Spinal cord (tissue), 9 donors: ENCODE measurements at regions not wholly inside any gene's neighbourhood (a gene's known extent, or its start where the extent isn't known, plus 50 kb on each side); places are given as distances from the start of the nearest gene placed in this dataset.

Experiments
- DNase-seq, 6 donors: peaks; one replicate each; pipeline versions ENCODE4 v3.0.0 to v3.0.0-alpha.2; 2013 to 2015; ENCODE audit warnings: low spot score in 6 of 6, low read depth in 4 of 6
- H3K27ac ChIP-seq: one replicate; pipeline ENCODE4 v1.5.1; 2013; ENCODE audit warnings: low read depth, low read length, control low read depth
- H3K27me3 ChIP-seq: one replicate; pipeline ENCODE4 v1.6.1; 2013; ENCODE audit warnings: low read length; ENCODE audit not compliant: control insufficient read depth, insufficient read depth
- H3K36me3 ChIP-seq: one replicate; pipeline ENCODE4 v1.6.1; 2013; ENCODE audit warnings: low read length; ENCODE audit not compliant: control insufficient read depth, insufficient read depth
- H3K4me1 ChIP-seq: one replicate; pipeline ENCODE4 v1.6.1; 2013; ENCODE audit warnings: low read length; ENCODE audit not compliant: control insufficient read depth, insufficient read depth
- H3K4me3 ChIP-seq: one replicate; pipeline ENCODE4 v1.5.1; 2013; ENCODE audit warnings: low read depth, low read length, control low read depth
- H3K9me3 ChIP-seq: one replicate; pipeline ENCODE4 v1.6.1; 2013; ENCODE audit warnings: low read length; ENCODE audit not compliant: control insufficient read depth, insufficient read depth
- WGBS: methylation state at CpG from one replicate; pipeline ENCODE4 v1.1.5; 2013; ENCODE audit warnings: missing lambda C conversion rate; ENCODE audit not compliant: insufficient coverage; 5-methylcytosine and 5-hydroxymethylcytosine counted together
- donor health status: healthy.

GRCh38 chr1:94736549-94736948 is 83.6 kb upstream of the SLC44A3 start:
- Histone ChIP-seq H3K4me3 (no peak overlapping the region), H3K36me3 (no peaks in the 10 kb centered on the region), H3K27ac (no peak overlapping the region), H3K4me1 (peaks cover 4% of the 10 kb centered on the region), H3K27me3 (no peaks in the 10 kb centered on the region), H3K9me3 (no peaks in the 10 kb centered on the region)
- no peak for DNase-seq
- no CpG with 5 or more reads among the region's 1 CpG for WGBS

- H3K4me3 ChIP-seq = no peak overlapping the region
- no peak for DNase-seq
- no peak overlapping the region for H3K27ac ChIP-seq
- H3K9me3 ChIP-seq = no peaks in the 10 kb centered on the region
- no peaks in the 10 kb centered on the region for H3K36me3 ChIP-seq
- no peaks in the 10 kb centered on the region for H3K27me3 ChIP-seq
- no CpG with 5 or more reads among the region's 2 CpGs for WGBS
- H3K4me1 ChIP-seq = peaks cover 4% of the 10 kb centered on the region
Observed at GRCh38 chr1:94736073-94736472, 84.1 kb upstream of the SLC44A3 start.

- 80% methylated on average over 11 of the region's 20 CpGs for WGBS
- no peak for DNase-seq
Observed at GRCh38 chr1:94734963-94735901, 84.9 kb upstream of the SLC44A3 start.

GRCh38 chr1:94731891-94732290 is 88.3 kb upstream of the SLC44A3 start:
- Histone ChIP-seq H3K36me3 (no peaks in the 10 kb centered on the region), H3K27ac (no peak overlapping the region), H3K9me3 (no peaks in the 10 kb centered on the region), H3K27me3 (no peaks in the 10 kb centered on the region), H3K4me1 (peaks cover 7% of the 10 kb centered on the region), H3K4me3 (no peak overlapping the region)
- no peak for DNase-seq
- WGBS = no CpG with 5 or more reads among the region's 1 CpG

More at GRCh38 chr1:94734963-94735901, 84.9 kb upstream of the SLC44A3 start:
- Histone ChIP-seq H3K9me3 (no peaks in the 10 kb centered on the region), H3K27me3 (no peaks in the 10 kb centered on the region), H3K27ac (no peak overlapping the region), H3K36me3 (no peaks in the 10 kb centered on the region), H3K4me3 (no peak overlapping the region), H3K4me1 (peaks cover 4% of the 10 kb centered on the region)

- Histone ChIP-seq H3K27me3 (no peaks in the 10 kb centered on the region), H3K4me3 (no peak overlapping the region), H3K27ac (no peak overlapping the region), H3K4me1 (peaks cover 7% of the 10 kb centered on the region), H3K9me3 (no peaks in the 10 kb centered on the region), H3K36me3 (no peaks in the 10 kb centered on the region)
- DNase-seq = no peak
- 100% methylated on average over 2 of the region's 3 CpGs for WGBS
Observed at GRCh38 chr1:94730450-94730849, 89.7 kb upstream of the SLC44A3 start.

GRCh38 chr1:94729267-94729666 is 90.9 kb upstream of the SLC44A3 start:
- no peaks in the 10 kb centered on the region for H3K9me3 ChIP-seq
- peaks cover 3% of the 10 kb centered on the region for H3K4me1 ChIP-seq
- no CpG with 5 or more reads among the region's 1 CpG for WGBS
- no peak overlapping the region for H3K27ac ChIP-seq
- peak in 1 of 6 donors; percentile 47 for DNase-seq
- no peaks in the 10 kb centered on the region for H3K36me3 ChIP-seq
- no peaks in the 10 kb centered on the region for H3K27me3 ChIP-seq
- no peak overlapping the region for H3K4me3 ChIP-seq

GRCh38 chr1:94727846-94728715 is 92.1 kb upstream of the SLC44A3 start:
- Histone ChIP-seq H3K36me3 (no peaks in the 10 kb centered on the region), H3K27ac (no peak overlapping the region), H3K4me3 (no peak overlapping the region), H3K27me3 (no peaks in the 10 kb centered on the region), H3K4me1 (peaks cover 3% of the 10 kb centered on the region), H3K9me3 (no peaks in the 10 kb centered on the region)
- 86% methylated on average over 6 of the region's 7 CpGs for WGBS
- no peak for DNase-seq

- peaks cover 3% of the 10 kb centered on the region for H3K4me1 ChIP-seq
- H3K27me3 ChIP-seq = no peaks in the 10 kb centered on the region
- no peak overlapping the region for H3K4me3 ChIP-seq
- H3K27ac ChIP-seq = no peak overlapping the region
- DNase-seq = no peak
- H3K9me3 ChIP-seq = no peaks in the 10 kb centered on the region
- WGBS = 85% methylated on average over 5 of the region's 6 CpGs
- no peaks in the 10 kb centered on the region for H3K36me3 ChIP-seq
Observed at GRCh38 chr1:94726981-94727685, 93.0 kb upstream of the SLC44A3 start.

GRCh38 chr1:94725566-94725965 is 94.6 kb upstream of the SLC44A3 start:
- 100% methylated on average over 3 of the region's 3 CpGs for WGBS
- Histone ChIP-seq H3K9me3 (no peaks in the 10 kb centered on the region), H3K4me3 (no peak overlapping the region), H3K27me3 (no peaks in the 10 kb centered on the region), H3K4me1 (peaks cover 3% of the 10 kb centered on the region), H3K27ac (no peak overlapping the region), H3K36me3 (no peaks in the 10 kb centered on the region)
- no peak for DNase-seq
